A673 (cell line): ENCODE measurements at regions not wholly inside any gene's neighbourhood (a gene's known extent, or its start where the extent isn't known, plus 50 kb on each side); places are given as distances from the start of the nearest gene placed in this dataset.

Source experiments
- CTCF ChIP-seq: fragments of 300-800, 200-600 bp; sonication (generic); conservative IDR thresholded peaks from 2 replicates; pipeline ENCODE4 v1.5.1; 2017; ENCODE audit warnings: low read depth, mild to moderate bottlenecking, antibody characterized with exemption, low read length, moderate library complexity, mixed read lengths
- EZH2 ChIP-seq: fragments of 200-600 bp; sonication (generic); IDR thresholded peaks from 2 replicates; pipeline ENCODE4 v1.6.1; 2017; ENCODE audit warnings: borderline replicate concordance, low read depth, mild to moderate bottlenecking, mixed read lengths, antibody characterized with exemption, low read length; ENCODE audit not compliant: poor library complexity, severe bottlenecking

- TF ChIP-seq CTCF (no peak), EZH2 (no peak)
These were observed 78.5 kb upstream of the FRMD1 start for GRCh38 chr6:168157272-168158212.
